ENCODE measurements at regions not wholly inside any gene's neighbourhood (a gene's known extent, or its start where the extent isn't known, plus 50 kb on each side); places are given as distances from the start of the nearest gene placed in this dataset.

DNA sequence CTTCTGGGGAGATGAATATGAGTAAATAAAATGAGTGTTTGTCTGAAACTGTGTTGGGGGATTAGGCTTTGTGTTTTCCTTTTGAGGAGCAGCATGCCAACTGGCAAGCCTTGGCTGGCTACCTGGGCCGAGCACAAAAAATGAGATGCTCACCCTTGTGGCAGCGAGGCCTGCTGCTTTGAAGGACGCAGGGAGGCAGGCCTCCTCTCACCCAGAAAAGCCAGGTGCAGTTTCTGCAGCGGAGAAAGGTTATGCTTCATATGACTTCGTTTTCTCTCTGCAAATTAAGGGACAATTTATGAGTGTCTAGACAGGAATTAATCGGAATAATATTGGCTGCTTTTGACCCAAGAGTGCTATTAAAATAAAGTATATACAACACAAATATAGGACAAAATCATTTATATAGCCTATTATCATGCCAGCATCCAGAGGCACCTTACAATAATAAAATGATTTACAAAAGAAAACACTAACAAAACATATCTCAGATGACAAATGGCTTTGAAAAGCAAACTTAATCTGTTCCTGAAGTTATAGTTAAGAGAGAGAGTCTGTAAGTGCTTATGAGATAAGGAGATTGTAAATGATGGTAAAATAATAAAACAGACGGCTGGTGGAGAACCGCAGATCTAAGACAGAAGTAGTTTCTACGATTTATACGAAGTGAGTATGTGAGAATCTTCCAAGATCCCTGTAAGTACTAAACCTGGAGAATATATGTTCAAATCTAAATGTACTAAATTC is 682.8 kb upstream of the NR2F2 start:
- H3K4me2 ChIP-seq (ENCODE audit: low read length): no peak overlapping the region
- H3K36me3 ChIP-seq (ENCODE audit: control insufficient read depth, low read length): no peaks in the 10 kb centered on the region
- H3F3A ChIP-seq (ENCODE audit: control insufficient read depth, insufficient read depth): no peaks in the 10 kb centered on the region
- H3K4me3 ChIP-seq (ENCODE audit: low read length): no peak overlapping the region
- H3K4me1 ChIP-seq (ENCODE audit: control insufficient read depth, low read length): no peaks in the 10 kb centered on the region
- H3K79me2 ChIP-seq (ENCODE audit: control insufficient read depth, low read length): no peaks in the 10 kb centered on the region
- no peaks in the 10 kb centered on the region for H4K20me1 ChIP-seq (ENCODE audit: control insufficient read depth, insufficient read depth, low read depth, low read length)
- H3K27ac ChIP-seq (ENCODE audit: low read depth, low read length): no peak overlapping the region
- H3K9me3 ChIP-seq (ENCODE audit: control insufficient read depth, insufficient read depth, low read length): no peaks in the 10 kb centered on the region
- no peaks in the 10 kb centered on the region for H3K9me2 ChIP-seq (replicated peaks; ENCODE audit: control insufficient read depth, low read length)
- no peak for TF ChIP-seq EZH2phosphoT487 (IDR thresholded peaks at IDR 0.05; ENCODE audit: borderline replicate concordance, low read length)
- TF ChIP-seq, protein P1, sequence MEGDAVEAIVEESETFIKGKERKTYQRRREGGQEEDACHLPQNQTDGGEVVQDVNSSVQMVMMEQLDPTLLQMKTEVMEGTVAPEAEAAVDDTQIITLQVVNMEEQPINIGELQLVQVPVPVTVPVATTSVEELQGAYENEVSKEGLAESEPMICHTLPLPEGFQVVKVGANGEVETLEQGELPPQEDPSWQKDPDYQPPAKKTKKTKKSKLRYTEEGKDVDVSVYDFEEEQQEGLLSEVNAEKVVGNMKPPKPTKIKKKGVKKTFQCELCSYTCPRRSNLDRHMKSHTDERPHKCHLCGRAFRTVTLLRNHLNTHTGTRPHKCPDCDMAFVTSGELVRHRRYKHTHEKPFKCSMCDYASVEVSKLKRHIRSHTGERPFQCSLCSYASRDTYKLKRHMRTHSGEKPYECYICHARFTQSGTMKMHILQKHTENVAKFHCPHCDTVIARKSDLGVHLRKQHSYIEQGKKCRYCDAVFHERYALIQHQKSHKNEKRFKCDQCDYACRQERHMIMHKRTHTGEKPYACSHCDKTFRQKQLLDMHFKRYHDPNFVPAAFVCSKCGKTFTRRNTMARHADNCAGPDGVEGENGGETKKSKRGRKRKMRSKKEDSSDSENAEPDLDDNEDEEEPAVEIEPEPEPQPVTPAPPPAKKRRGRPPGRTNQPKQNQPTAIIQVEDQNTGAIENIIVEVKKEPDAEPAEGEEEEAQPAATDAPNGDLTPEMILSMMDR (IDR thresholded peaks at IDR 0.05; ENCODE audit: low read depth, low read length, poor library complexity, severe bottlenecking): no peak
- no peaks in the 10 kb centered on the region for H3K27me3 ChIP-seq (ENCODE audit: control insufficient read depth, low read length)

GRCh38 chr15:95653361-95653805 is 677.1 kb upstream of the NR2F2 start:
- no peaks in the 10 kb centered on the region for H3F3A ChIP-seq (ENCODE audit: control insufficient read depth, insufficient read depth)
- no peaks in the 10 kb centered on the region for H3K4me1 ChIP-seq (ENCODE audit: control insufficient read depth, low read length)
- no peaks in the 10 kb centered on the region for H3K9me2 ChIP-seq (replicated peaks; ENCODE audit: control insufficient read depth, low read length)
- no peaks in the 10 kb centered on the region for H4K20me1 ChIP-seq (ENCODE audit: control insufficient read depth, insufficient read depth, low read depth, low read length)
- H3K4me2 ChIP-seq (ENCODE audit: low read length): no peak overlapping the region
- no peak for TF ChIP-seq EZH2phosphoT487 (IDR thresholded peaks at IDR 0.05; ENCODE audit: borderline replicate concordance, low read length)
- TF ChIP-seq, protein P1 (IDR thresholded peaks at IDR 0.05; ENCODE audit: low read depth, low read length, poor library complexity, severe bottlenecking): no peak
- H3K27ac ChIP-seq (ENCODE audit: low read depth, low read length): no peak overlapping the region
- H3K36me3 ChIP-seq (ENCODE audit: control insufficient read depth, low read length): no peaks in the 10 kb centered on the region
- no peaks in the 10 kb centered on the region for H3K9me3 ChIP-seq (ENCODE audit: control insufficient read depth, insufficient read depth, low read length)
- H3K4me3 ChIP-seq (ENCODE audit: low read length): no peak overlapping the region
- no peaks in the 10 kb centered on the region for H3K27me3 ChIP-seq (ENCODE audit: control insufficient read depth, low read length)
- no peaks in the 10 kb centered on the region for H3K79me2 ChIP-seq (ENCODE audit: control insufficient read depth, low read length)

- TF ChIP-seq EZH2phosphoT487 (IDR thresholded peaks at IDR 0.05; ENCODE audit: borderline replicate concordance, low read length): no peak
- TF ChIP-seq, protein P1 (IDR thresholded peaks at IDR 0.05; ENCODE audit: low read depth, low read length, poor library complexity, severe bottlenecking): no peak
- no peaks in the 10 kb centered on the region for H4K20me1 ChIP-seq (ENCODE audit: control insufficient read depth, insufficient read depth, low read depth, low read length)
- no peaks in the 10 kb centered on the region for H3K9me2 ChIP-seq (replicated peaks; ENCODE audit: control insufficient read depth, low read length)
- no peak overlapping the region for H3K4me3 ChIP-seq (ENCODE audit: low read length)
- no peak overlapping the region for H3K27ac ChIP-seq (ENCODE audit: low read depth, low read length)
- no peak overlapping the region for H3K4me2 ChIP-seq (ENCODE audit: low read length)
- no peaks in the 10 kb centered on the region for H3K79me2 ChIP-seq (ENCODE audit: control insufficient read depth, low read length)
- no peaks in the 10 kb centered on the region for H3F3A ChIP-seq (ENCODE audit: control insufficient read depth, insufficient read depth)
- H3K9me3 ChIP-seq (ENCODE audit: control insufficient read depth, insufficient read depth, low read length): no peaks in the 10 kb centered on the region
- H3K4me1 ChIP-seq (ENCODE audit: control insufficient read depth, low read length): no peaks in the 10 kb centered on the region
- no peaks in the 10 kb centered on the region for H3K36me3 ChIP-seq (ENCODE audit: control insufficient read depth, low read length)
- H3K27me3 ChIP-seq (ENCODE audit: control insufficient read depth, low read length): no peaks in the 10 kb centered on the region
Measured at GRCh38 chr15:95655089-95655607, 675.4 kb upstream of the NR2F2 start.

All from DOHH2 (cell line).